Right atrium auricular region (tissue), 2 donors: ENCODE measurements at regions not wholly inside any gene's neighbourhood (a gene's known extent, or its start where the extent isn't known, plus 50 kb on each side); places are given as distances from the start of the nearest gene placed in this dataset.
"Not testable (repeated sequence)": the region's sequence is repeated elsewhere in the genome, so short reads cannot be mapped to it uniquely, and the experiment has no call there.

Experiments used
- DNase-seq: peaks from one replicate; pipeline ENCODE4 v3.0.0-alpha.2; 2019; ENCODE audit warnings: low spot score
- H3K27ac ChIP-seq, 2 donors: fragments of 200-600 bp; sonication (generic); 1 replicate in 1 of 2; 2 replicates in 1 of 2; pipeline ENCODE4 v1.5.1; 2016 to 2019
- H3K27me3 ChIP-seq, 2 donors: fragments of 200-600 bp; sonication (generic); one replicate each; pipeline versions ENCODE4 v1.5.1 to v1.6.0; 2017 to 2019
- H3K36me3 ChIP-seq: fragments of 200-600 bp; sonication (generic); one replicate; pipeline ENCODE4 v1.5.1; 2016
- H3K4me1 ChIP-seq, 2 donors: fragments of 200-600 bp; sonication (generic); one replicate each; pipeline versions ENCODE4 v1.5.1 to v1.6.0; 2017 to 2019
- H3K4me3 ChIP-seq, 2 donors: fragments of 200-600 bp; sonication (generic); 1 replicate in 1 of 2; 2 replicates in 1 of 2; pipeline ENCODE4 v1.5.1; 2017 to 2019; ENCODE audit warnings: mild to moderate bottlenecking in 1 of 2, moderate library complexity in 1 of 2
- H3K9me3 ChIP-seq, 2 donors: fragments of 200-600 bp; sonication (generic); one replicate each; pipeline ENCODE4 v1.5.1; 2019
- CTCF ChIP-seq, 2 donors: fragments of 200-600 bp; sonication (generic); IDR thresholded peaks; one replicate each; pipeline ENCODE4 v1.5.1; 2019; ENCODE audit warnings: antibody characterized with exemption in 2 of 2

GRCh38 chr4:173990869-173991210, 292.6 kb downstream of the FBXO8 start:
- Histone ChIP-seq H3K9me3 (no peaks in the 10 kb centered on the region), H3K36me3 (no peaks in the 10 kb centered on the region), H3K4me3 (peak overlapping the region; percentile 3 to 16), H3K27me3 (no peaks in the 10 kb centered on the region), H3K27ac (peak overlapping the region; percentile 78 to 88), H3K4me1 (peaks cover 0 to 13% of the 10 kb centered on the region in 2 donors)
- DNase-seq = peak; percentile 79
- TF ChIP-seq CTCF (IDR thresholded peaks at IDR 0.05) = no peak

- peak overlapping the region; percentile 3 to 16 for H3K4me3 ChIP-seq
Observed at GRCh38 chr4:173990126-173990868, 293.2 kb downstream of the FBXO8 start.

GRCh38 chr4:173963523-173963922, 319.9 kb downstream of the FBXO8 start:
- H3K27ac ChIP-seq, DNase-seq, H3K4me3 ChIP-seq, H3K36me3 ChIP-seq, H3K27me3 ChIP-seq, H3K9me3 ChIP-seq, H3K4me1 ChIP-seq: not testable (repeated sequence)

More at GRCh38 chr4:173990126-173990868, 293.2 kb downstream of the FBXO8 start:
- DNase-seq = no peak
- H3K36me3 ChIP-seq = no peaks in the 10 kb centered on the region
- no peaks in the 10 kb centered on the region for H3K9me3 ChIP-seq
- H3K27me3 ChIP-seq = no peaks in the 10 kb centered on the region
- peaks cover 0 to 13% of the 10 kb centered on the region in 2 donors for H3K4me1 ChIP-seq
- peak; percentile 35 to 71 for TF ChIP-seq CTCF (IDR thresholded peaks at IDR 0.05)
- H3K27ac ChIP-seq = peak overlapping the region; percentile 78 to 88

GRCh38 chr4:173960398-173960797, 323.1 kb downstream of the FBXO8 start:
- H3K9me3 ChIP-seq = no peaks in the 10 kb centered on the region
- H3K4me3 ChIP-seq = no peak overlapping the region
- no peak for DNase-seq
- H3K27ac ChIP-seq = no peak overlapping the region
- TF ChIP-seq CTCF (IDR thresholded peaks at IDR 0.05) = no peak
- no peaks in the 10 kb centered on the region for H3K4me1 ChIP-seq
- no peaks in the 10 kb centered on the region for H3K27me3 ChIP-seq
- no peaks in the 10 kb centered on the region for H3K36me3 ChIP-seq

- Histone ChIP-seq H3K27me3 (no peaks in the 10 kb centered on the region), H3K4me3 (no peak overlapping the region)
Observed at GRCh38 chr4:173958445-173958844, 325.0 kb downstream of the FBXO8 start.

GRCh38 chr4:173943547-173943946, 339.9 kb downstream of the FBXO8 start:
- no peaks in the 10 kb centered on the region for H3K9me3 ChIP-seq
- H3K4me1 ChIP-seq = no peaks in the 10 kb centered on the region
- no peaks in the 10 kb centered on the region for H3K27me3 ChIP-seq
- H3K27ac ChIP-seq = no peak overlapping the region
- H3K36me3 ChIP-seq = no peaks in the 10 kb centered on the region
- DNase-seq = no peak
- H3K4me3 ChIP-seq = no peak overlapping the region
- no peak for TF ChIP-seq CTCF (IDR thresholded peaks at IDR 0.05)

More at GRCh38 chr4:173958445-173958844, 325.0 kb downstream of the FBXO8 start:
- Histone ChIP-seq H3K27ac (no peak overlapping the region), H3K9me3 (no peaks in the 10 kb centered on the region), H3K36me3 (no peaks in the 10 kb centered on the region), H3K4me1 (no peaks in the 10 kb centered on the region)
- TF ChIP-seq CTCF (IDR thresholded peaks at IDR 0.05) = no peak
- DNase-seq = no peak
